Activated T-cell treated with anti-CD3 and anti-CD28 coated beads, Interleukin-2, amount 50 U/mL, for 48 hours (primary cell): ENCODE measurements at regions not wholly inside any gene's neighbourhood (a gene's known extent, or its start where the extent isn't known, plus 50 kb on each side); places are given as distances from the start of the nearest gene placed in this dataset.
"Not testable (repeated sequence)": the region's sequence is repeated elsewhere in the genome, so short reads cannot be mapped to it uniquely, and the experiment has no call there.

Experiments used
- DNase-seq, 2 experiments: peaks; one replicate each; pipeline ENCODE4 v3.0.0-alpha.2; 2020

GRCh38 chr12:94856324-94856723, 147.2 kb downstream of the NDUFA12 start:
- no peak for DNase-seq

GRCh38 chr12:94855853-94856252, 147.6 kb downstream of the NDUFA12 start:
- DNase-seq, result no peak

- DNase-seq, result no peak
Measured at GRCh38 chr12:94851396-94852028, 152.0 kb downstream of the NDUFA12 start.

- DNase-seq, result no peak
Measured at GRCh38 chr12:94849411-94849976, 154.0 kb downstream of the NDUFA12 start.

GRCh38 chr12:94848966-94849365, 154.5 kb downstream of the NDUFA12 start:
- DNase-seq, result no peak

- DNase-seq, result no peak
Measured at GRCh38 chr12:94845110-94845509, 158.4 kb downstream of the NDUFA12 start.

- DNase-seq, result no peak
Measured at GRCh38 chr12:94844452-94844851, 159.0 kb downstream of the NDUFA12 start.

- no peak for DNase-seq
Measured at GRCh38 chr12:94841904-94842610, 161.4 kb downstream of the NDUFA12 start.

- DNase-seq, result no peak
Measured at GRCh38 chr12:94841177-94841576, 162.3 kb downstream of the NDUFA12 start.

GRCh38 chr12:94839347-94839746, 164.2 kb downstream of the NDUFA12 start:
- no peak for DNase-seq

- DNase-seq, result not testable (repeated sequence)
Measured at GRCh38 chr12:94836952-94837670, 166.4 kb downstream of the NDUFA12 start.

- DNase-seq, result no peak
Measured at GRCh38 chr12:94834036-94834625, 169.4 kb downstream of the NDUFA12 start.

- no peak for DNase-seq
Measured at GRCh38 chr12:94832780-94833681, 170.5 kb downstream of the NDUFA12 start.

- no peak for DNase-seq
Measured at GRCh38 chr12:94832105-94832504, 171.4 kb downstream of the NDUFA12 start.

- DNase-seq, result peak; percentile 29 to 43
Measured at GRCh38 chr12:94831081-94831751, 172.3 kb downstream of the NDUFA12 start.

- DNase-seq, result no peak
Measured at GRCh38 chr12:94829552-94829951, 173.9 kb downstream of the NDUFA12 start.

- DNase-seq, result no peak
Measured at GRCh38 chr12:94819011-94819410, 168.7 kb upstream of the TMCC3 start.

GRCh38 chr12:94817695-94818075, 167.3 kb upstream of the TMCC3 start:
- DNase-seq, result no peak

GRCh38 chr12:94817201-94817600, 166.8 kb upstream of the TMCC3 start:
- not testable (repeated sequence) for DNase-seq

GRCh38 chr12:94816746-94817145, 166.4 kb upstream of the TMCC3 start:
- DNase-seq, result not testable (repeated sequence)

- DNase-seq, result no peak
Measured at GRCh38 chr12:94815958-94816357, 165.6 kb upstream of the TMCC3 start.

GRCh38 chr12:94815450-94815849, 165.1 kb upstream of the TMCC3 start:
- DNase-seq, result no peak
